ENCODE measurements at regions not wholly inside any gene's neighbourhood (a gene's known extent, or its start where the extent isn't known, plus 50 kb on each side); places are given as distances from the start of the nearest gene placed in this dataset.
"Not testable (repeated sequence)": the region's sequence is repeated elsewhere in the genome, so short reads cannot be mapped to it uniquely, and the experiment has no call there.

DNA sequence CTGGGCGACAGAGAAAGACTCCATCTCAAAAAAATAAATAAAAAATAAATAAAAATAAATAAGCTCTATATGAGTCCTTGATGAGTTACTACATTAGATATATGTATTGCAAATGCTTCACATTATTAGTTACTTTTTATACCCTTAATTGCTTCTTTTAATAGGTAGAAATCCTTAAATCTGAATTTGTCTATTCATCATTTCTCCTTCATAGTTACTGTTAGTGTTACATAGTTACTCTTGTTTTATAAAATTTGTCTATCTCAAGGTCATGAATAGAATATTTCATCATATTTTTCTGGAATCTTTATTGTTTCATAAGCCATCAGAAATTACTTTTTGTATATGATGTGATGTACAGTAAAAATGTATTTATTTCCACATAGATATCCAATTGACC is 1624.8 kb upstream of the FLRT2 start:
- no peak overlapping the region for H3K4me3 ChIP-seq (ENCODE audit: low read length)
- no peaks in the 10 kb centered on the region for H3K27me3 ChIP-seq (ENCODE audit: control insufficient read depth, insufficient read depth, low read length)
- no peaks in the 10 kb centered on the region for H3K36me3 ChIP-seq (ENCODE audit: control insufficient read depth, insufficient read depth, low read length)
- WGBS (ENCODE audit: insufficient coverage, low lambda C conversion rate) = no CpG with 5 or more reads among the region's 1 CpG
- H3K4me1 ChIP-seq (ENCODE audit: control insufficient read depth, insufficient read depth, low read length) = no peaks in the 10 kb centered on the region
- no peaks in the 10 kb centered on the region for H3K9me3 ChIP-seq (ENCODE audit: control insufficient read depth, low read depth, low read length)
- no peak for DNase-seq
- H3K27ac ChIP-seq (ENCODE audit: low read length) = no peak overlapping the region

DNA sequence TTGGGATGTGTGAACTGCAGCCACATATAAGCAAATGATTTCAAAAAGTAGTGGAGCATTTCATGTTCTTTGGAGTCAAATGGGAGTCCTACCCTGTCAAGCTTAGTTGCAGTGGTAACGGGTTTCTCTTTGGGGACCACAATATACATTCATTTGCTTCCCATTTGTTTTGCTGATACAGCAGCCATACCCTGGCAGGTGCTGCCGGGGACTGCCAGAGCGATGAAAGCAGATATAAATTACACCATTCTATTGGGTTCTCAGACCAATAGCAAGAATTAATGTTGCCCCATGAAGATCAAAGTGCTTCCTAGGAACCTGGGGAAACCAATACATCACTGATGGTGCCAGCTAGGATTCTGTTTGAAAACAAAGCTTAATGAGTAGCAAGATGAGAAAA is 1621.5 kb upstream of the FLRT2 start:
- H3K4me3 ChIP-seq (ENCODE audit: low read length) = no peak overlapping the region
- no peaks in the 10 kb centered on the region for H3K4me1 ChIP-seq (ENCODE audit: control insufficient read depth, insufficient read depth, low read length)
- no peak for DNase-seq
- no peaks in the 10 kb centered on the region for H3K9me3 ChIP-seq (ENCODE audit: control insufficient read depth, low read depth, low read length)
- no peaks in the 10 kb centered on the region for H3K36me3 ChIP-seq (ENCODE audit: control insufficient read depth, insufficient read depth, low read length)
- no peaks in the 10 kb centered on the region for H3K27me3 ChIP-seq (ENCODE audit: control insufficient read depth, insufficient read depth, low read length)
- no peak overlapping the region for H3K27ac ChIP-seq (ENCODE audit: low read length)
- WGBS (ENCODE audit: insufficient coverage, low lambda C conversion rate) = no CpG with 5 or more reads among the region's 3 CpGs

DNA sequence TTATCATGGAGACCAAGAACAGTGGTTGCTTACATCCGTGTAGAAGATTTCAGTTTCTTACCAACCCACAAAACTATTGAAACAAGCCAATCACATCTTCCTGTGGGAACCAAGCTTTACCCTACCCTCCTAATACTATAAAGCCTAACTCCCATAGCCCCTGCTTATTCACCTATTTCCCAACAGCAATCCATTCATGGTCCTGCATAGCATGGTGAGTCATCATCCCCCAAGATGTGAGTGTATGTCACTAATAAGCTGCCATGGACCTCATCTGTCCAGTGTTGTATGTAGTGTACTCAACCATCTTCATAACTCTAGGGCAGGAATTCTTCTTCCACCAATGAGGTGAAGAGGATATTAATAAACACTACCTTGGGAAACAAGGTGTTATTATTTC is 1620.4 kb upstream of the FLRT2 start:
- Histone ChIP-seq H3K9me3 (ENCODE audit: control insufficient read depth, low read depth, low read length) (no peaks in the 10 kb centered on the region), H3K36me3 (ENCODE audit: control insufficient read depth, insufficient read depth, low read length) (no peaks in the 10 kb centered on the region), H3K4me1 (ENCODE audit: control insufficient read depth, insufficient read depth, low read length) (no peaks in the 10 kb centered on the region), H3K27me3 (ENCODE audit: control insufficient read depth, insufficient read depth, low read length) (no peaks in the 10 kb centered on the region), H3K4me3 (ENCODE audit: low read length) (no peak overlapping the region), H3K27ac (ENCODE audit: low read length) (no peak overlapping the region)
- WGBS (ENCODE audit: insufficient coverage, low lambda C conversion rate) = no CpG with 5 or more reads among the region's 1 CpG
- DNase-seq = no peak

DNA sequence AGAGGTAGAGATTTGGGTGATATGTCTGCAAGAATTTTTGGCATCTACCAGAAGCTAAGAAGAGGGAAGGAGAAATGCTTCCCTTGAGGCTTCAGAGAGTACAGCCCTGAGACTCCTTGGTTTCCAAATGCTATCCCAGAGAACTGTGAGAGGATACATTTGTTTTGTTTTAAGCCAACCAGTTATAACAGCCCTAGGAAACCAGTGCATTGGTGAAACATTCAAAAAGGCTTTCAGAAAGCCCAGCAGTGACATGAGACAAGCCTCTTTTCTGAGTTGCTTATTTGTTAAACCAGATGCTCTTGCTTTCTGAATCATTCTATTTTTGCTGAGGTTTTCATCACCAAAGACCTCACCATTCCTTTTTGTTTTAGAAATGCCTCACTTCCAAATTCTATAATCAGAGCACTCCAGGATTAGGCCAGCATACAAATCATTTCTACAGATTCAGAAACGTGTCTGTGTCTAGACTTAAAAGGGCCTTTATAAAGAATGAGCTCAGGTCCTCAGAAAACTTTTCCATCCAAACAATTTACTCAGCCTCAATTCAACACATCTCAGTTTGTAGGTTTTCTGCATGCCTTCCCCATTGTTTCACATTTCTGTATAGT is 1617.8 kb upstream of the FLRT2 start:
- H3K27me3 ChIP-seq (ENCODE audit: control insufficient read depth, insufficient read depth, low read length) = no peaks in the 10 kb centered on the region
- no peak overlapping the region for H3K4me3 ChIP-seq (ENCODE audit: low read length)
- no peaks in the 10 kb centered on the region for H3K4me1 ChIP-seq (ENCODE audit: control insufficient read depth, insufficient read depth, low read length)
- no peaks in the 10 kb centered on the region for H3K36me3 ChIP-seq (ENCODE audit: control insufficient read depth, insufficient read depth, low read length)
- no peak overlapping the region for H3K27ac ChIP-seq (ENCODE audit: low read length)
- H3K9me3 ChIP-seq (ENCODE audit: control insufficient read depth, low read depth, low read length) = no peaks in the 10 kb centered on the region
- no CpG with 5 or more reads among the region's 1 CpG for WGBS (ENCODE audit: insufficient coverage, low lambda C conversion rate)
- DNase-seq = no peak

DNA sequence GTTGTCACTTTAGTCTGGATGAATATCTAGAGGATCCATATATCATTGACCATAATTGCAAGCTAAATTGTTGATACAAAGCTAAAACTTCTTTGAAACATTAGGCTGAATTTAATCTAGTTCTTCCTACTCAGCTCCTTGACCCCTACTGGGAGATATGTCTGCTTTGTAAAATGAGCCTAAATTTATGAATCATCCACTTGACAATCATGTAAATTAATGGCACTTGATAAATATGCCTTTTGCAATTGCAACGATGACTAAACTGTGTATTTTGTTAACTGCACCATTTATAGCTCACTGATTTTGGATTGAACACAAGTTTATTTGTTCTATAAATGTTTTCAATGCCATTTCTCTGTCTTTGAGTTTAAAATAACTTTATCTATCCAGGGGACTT is 1616.5 kb upstream of the FLRT2 start:
- H3K9me3 ChIP-seq (ENCODE audit: control insufficient read depth, low read depth, low read length) = no peaks in the 10 kb centered on the region
- no peak for DNase-seq
- H3K4me1 ChIP-seq (ENCODE audit: control insufficient read depth, insufficient read depth, low read length) = no peaks in the 10 kb centered on the region
- no peaks in the 10 kb centered on the region for H3K36me3 ChIP-seq (ENCODE audit: control insufficient read depth, insufficient read depth, low read length)
- no peak overlapping the region for H3K27ac ChIP-seq (ENCODE audit: low read length)
- WGBS (ENCODE audit: insufficient coverage, low lambda C conversion rate) = 57% methylated on average over 1 of the region's 1 CpG
- H3K27me3 ChIP-seq (ENCODE audit: control insufficient read depth, insufficient read depth, low read length) = no peaks in the 10 kb centered on the region
- no peak overlapping the region for H3K4me3 ChIP-seq (ENCODE audit: low read length)

DNA sequence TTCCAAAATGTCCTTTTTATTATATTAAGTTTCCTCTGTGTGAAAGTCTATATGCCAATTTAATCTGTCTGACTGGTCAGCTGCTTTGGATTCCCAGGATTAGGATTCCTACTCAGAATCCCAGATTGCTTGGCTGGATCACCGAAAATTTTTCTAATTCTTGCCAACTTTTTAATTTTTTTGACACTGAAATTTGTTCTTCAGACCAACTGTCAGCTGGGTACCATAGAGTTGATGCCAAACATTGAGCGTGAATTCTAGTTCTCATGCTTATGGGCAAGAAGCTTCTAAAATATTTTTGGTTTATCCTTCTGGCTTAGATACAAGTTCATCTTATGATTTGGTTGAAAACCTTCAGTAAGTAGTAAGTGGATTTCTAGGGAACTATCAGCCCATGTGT is 1611.4 kb upstream of the FLRT2 start:
- Histone ChIP-seq H3K4me3 (ENCODE audit: low read length) (no peak overlapping the region), H3K36me3 (ENCODE audit: control insufficient read depth, insufficient read depth, low read length) (no peaks in the 10 kb centered on the region), H3K27me3 (ENCODE audit: control insufficient read depth, insufficient read depth, low read length) (no peaks in the 10 kb centered on the region), H3K4me1 (ENCODE audit: control insufficient read depth, insufficient read depth, low read length) (no peaks in the 10 kb centered on the region), H3K27ac (ENCODE audit: low read length) (no peak overlapping the region), H3K9me3 (ENCODE audit: control insufficient read depth, low read depth, low read length) (no peaks in the 10 kb centered on the region)
- WGBS (ENCODE audit: insufficient coverage, low lambda C conversion rate) = no CpG with 5 or more reads among the region's 2 CpGs
- no peak for DNase-seq

DNA sequence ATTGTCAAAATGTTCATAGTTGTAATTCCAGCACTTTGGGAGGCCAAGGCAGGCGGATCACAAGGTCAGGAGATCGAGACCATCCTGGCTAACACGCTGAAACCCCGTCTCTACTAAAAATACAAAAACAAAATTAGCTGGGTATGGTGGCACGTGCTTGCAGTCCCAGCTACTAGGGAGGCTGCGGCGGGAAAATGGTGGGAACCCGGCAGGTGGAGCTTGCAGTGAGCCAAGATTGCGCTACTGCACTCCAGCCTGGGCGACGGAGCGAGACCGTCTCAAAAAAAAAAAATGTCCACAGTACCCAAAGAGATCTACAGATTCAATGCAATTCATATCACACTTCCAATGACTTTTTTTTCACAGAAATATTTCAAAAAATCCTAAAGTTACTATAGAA is 1610.3 kb upstream of the FLRT2 start:
- H3K4me1 ChIP-seq (ENCODE audit: control insufficient read depth, insufficient read depth, low read length); H3K27ac ChIP-seq (ENCODE audit: low read length); H3K4me3 ChIP-seq (ENCODE audit: low read length); H3K27me3 ChIP-seq (ENCODE audit: control insufficient read depth, insufficient read depth, low read length); DNase-seq; H3K9me3 ChIP-seq (ENCODE audit: control insufficient read depth, low read depth, low read length); H3K36me3 ChIP-seq (ENCODE audit: control insufficient read depth, insufficient read depth, low read length): not testable (repeated sequence)
- WGBS (ENCODE audit: insufficient coverage, low lambda C conversion rate) = no CpG with 5 or more reads among the region's 13 CpGs

DNA sequence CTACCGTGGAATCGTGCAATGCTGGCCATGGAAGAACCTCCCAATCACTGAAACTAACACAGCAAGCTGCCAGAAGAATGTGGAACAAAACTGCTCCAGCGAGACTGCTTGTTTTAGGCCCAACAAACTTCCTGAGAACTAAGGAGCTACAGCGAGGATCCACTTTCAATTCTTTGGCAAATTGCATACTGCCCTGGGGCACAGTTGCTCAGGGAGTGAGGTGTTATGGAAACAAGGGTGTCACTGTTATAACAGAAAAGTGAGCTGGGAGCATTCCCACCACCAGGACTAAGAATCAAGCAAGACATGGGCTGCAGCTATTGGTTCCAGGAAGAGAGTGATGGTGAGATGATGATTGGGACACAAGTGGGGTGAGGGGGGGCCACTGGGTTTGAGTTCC is 1606.1 kb upstream of the FLRT2 start:
- H3K4me3 ChIP-seq (ENCODE audit: low read length) = no peak overlapping the region
- no peaks in the 10 kb centered on the region for H3K9me3 ChIP-seq (ENCODE audit: control insufficient read depth, low read depth, low read length)
- no peak overlapping the region for H3K27ac ChIP-seq (ENCODE audit: low read length)
- H3K4me1 ChIP-seq (ENCODE audit: control insufficient read depth, insufficient read depth, low read length) = no peaks in the 10 kb centered on the region
- H3K27me3 ChIP-seq (ENCODE audit: control insufficient read depth, insufficient read depth, low read length) = no peaks in the 10 kb centered on the region
- H3K36me3 ChIP-seq (ENCODE audit: control insufficient read depth, insufficient read depth, low read length) = no peaks in the 10 kb centered on the region
- DNase-seq = no peak
- WGBS (ENCODE audit: insufficient coverage, low lambda C conversion rate) = no CpG with 5 or more reads among the region's 4 CpGs

DNA sequence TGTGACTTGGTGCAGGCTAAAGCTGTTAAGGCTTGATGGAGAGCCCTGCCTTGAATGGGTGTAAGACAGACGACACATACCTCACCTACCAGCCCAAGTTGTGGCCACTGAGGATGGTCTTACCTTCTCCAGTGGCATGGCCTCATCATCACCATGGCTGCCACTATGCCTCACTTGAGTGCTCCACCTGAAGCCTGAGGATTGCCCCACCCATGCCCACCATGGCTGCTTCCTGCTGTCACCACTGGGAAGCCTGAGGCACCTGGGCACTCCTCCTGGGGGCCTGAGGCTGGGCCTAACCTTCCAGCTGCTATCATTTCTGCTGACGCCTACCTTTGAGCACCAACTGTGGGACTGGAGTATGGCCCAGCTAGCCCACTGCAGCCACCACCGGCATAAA is 1605.7 kb upstream of the FLRT2 start:
- DNase-seq = no peak
- H3K36me3 ChIP-seq (ENCODE audit: control insufficient read depth, insufficient read depth, low read length) = no peaks in the 10 kb centered on the region
- H3K27me3 ChIP-seq (ENCODE audit: control insufficient read depth, insufficient read depth, low read length) = no peaks in the 10 kb centered on the region
- no CpG with 5 or more reads among the region's 3 CpGs for WGBS (ENCODE audit: insufficient coverage, low lambda C conversion rate)
- H3K27ac ChIP-seq (ENCODE audit: low read length) = no peak overlapping the region
- no peak overlapping the region for H3K4me3 ChIP-seq (ENCODE audit: low read length)
- H3K4me1 ChIP-seq (ENCODE audit: control insufficient read depth, insufficient read depth, low read length) = no peaks in the 10 kb centered on the region
- no peaks in the 10 kb centered on the region for H3K9me3 ChIP-seq (ENCODE audit: control insufficient read depth, low read depth, low read length)

DNA sequence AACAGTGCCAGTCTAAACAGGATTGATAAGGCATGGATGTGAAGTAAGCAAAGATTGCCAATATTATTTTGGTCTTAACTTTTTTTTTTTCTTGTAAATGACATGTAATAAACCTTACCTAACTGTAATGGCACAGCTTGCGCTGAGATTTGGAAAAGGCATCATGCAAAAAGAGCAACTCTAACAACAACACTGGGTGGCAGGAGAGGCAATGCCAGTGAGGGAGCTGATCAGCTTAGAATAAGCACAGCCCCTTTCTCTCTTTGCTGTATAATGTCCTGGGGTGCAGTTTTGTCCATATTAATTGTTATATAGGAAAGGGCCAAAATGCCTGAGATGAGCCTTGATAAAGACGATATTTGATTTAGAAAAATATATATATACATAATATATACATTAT is 1589.7 kb upstream of the FLRT2 start:
- no peaks in the 10 kb centered on the region for H3K36me3 ChIP-seq (ENCODE audit: control insufficient read depth, insufficient read depth, low read length)
- no peaks in the 10 kb centered on the region for H3K4me1 ChIP-seq (ENCODE audit: control insufficient read depth, insufficient read depth, low read length)
- no peak overlapping the region for H3K27ac ChIP-seq (ENCODE audit: low read length)
- DNase-seq = no peak
- 80% methylated on average over 1 of the region's 2 CpGs for WGBS (ENCODE audit: insufficient coverage, low lambda C conversion rate)
- H3K9me3 ChIP-seq (ENCODE audit: control insufficient read depth, low read depth, low read length) = no peaks in the 10 kb centered on the region
- H3K4me3 ChIP-seq (ENCODE audit: low read length) = no peak overlapping the region
- H3K27me3 ChIP-seq (ENCODE audit: control insufficient read depth, insufficient read depth, low read length) = no peaks in the 10 kb centered on the region

DNA sequence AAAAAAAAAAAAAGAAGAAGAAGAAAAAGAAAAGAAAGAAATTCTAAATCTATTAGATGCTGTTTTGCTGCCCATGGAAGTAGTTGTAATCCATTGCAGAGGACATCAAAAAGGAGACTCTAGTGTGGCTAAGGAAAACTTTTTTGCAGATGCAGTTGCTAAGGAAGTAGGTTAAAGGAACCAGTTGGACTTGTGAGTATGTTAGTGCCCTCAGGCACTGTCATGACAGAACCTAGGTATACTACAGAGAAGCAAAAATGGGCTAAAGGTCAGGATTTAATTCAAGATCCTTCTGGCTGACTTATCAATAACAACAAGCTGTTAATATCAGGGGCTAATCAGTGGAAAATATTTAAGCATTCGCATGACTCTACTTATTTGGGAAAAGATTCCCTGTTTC is 1571.6 kb upstream of the FLRT2 start:
- Histone ChIP-seq H3K4me1 (ENCODE audit: control insufficient read depth, insufficient read depth, low read length) (no peaks in the 10 kb centered on the region), H3K4me3 (ENCODE audit: low read length) (no peak overlapping the region), H3K27ac (ENCODE audit: low read length) (no peak overlapping the region), H3K9me3 (ENCODE audit: control insufficient read depth, low read depth, low read length) (no peaks in the 10 kb centered on the region), H3K27me3 (ENCODE audit: control insufficient read depth, insufficient read depth, low read length) (no peaks in the 10 kb centered on the region), H3K36me3 (ENCODE audit: control insufficient read depth, insufficient read depth, low read length) (no peaks in the 10 kb centered on the region)
- no CpG with 5 or more reads among the region's 1 CpG for WGBS (ENCODE audit: insufficient coverage, low lambda C conversion rate)
- no peak for DNase-seq
